GDM1 (cell line): ENCODE measurements at regions not wholly inside any gene's neighbourhood (a gene's known extent, or its start where the extent isn't known, plus 50 kb on each side); places are given as distances from the start of the nearest gene placed in this dataset.
"Not testable (repeated sequence)": the region's sequence is repeated elsewhere in the genome, so short reads cannot be mapped to it uniquely, and the experiment has no call there.

ENCODE experiments used
- DNase-seq: peaks from one replicate; lab custom pipeline; 2025; lab: John Stamatoyannopoulos, UW

DNA sequence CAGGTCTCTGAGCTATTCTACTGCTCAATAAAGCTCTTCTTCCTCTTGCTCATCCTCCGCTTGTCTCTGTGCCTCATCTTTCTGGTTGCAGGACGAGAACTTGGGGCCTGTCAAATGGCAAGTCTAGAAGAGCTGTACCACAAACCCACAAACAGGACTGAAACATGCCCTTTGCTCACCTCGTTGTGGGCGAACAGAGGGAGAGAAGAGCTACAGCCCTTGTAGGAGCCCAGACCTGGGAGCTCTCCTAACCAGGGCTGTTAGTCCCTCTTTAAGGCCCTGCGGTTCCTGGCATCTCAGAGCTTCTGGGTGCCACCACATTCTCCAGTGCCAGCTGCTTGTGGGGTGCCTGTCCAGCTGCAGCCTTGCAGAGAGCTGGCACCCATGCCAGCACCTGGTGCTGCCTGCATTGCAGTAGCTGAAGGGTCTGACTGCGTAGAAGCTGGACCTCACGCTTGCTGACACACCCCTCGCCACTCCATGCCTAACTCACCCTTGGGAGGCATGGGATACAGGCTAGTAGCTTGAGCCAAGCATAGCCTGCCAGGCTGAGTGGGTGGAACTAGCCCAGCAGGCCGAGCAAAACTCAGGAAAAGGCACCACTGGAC lies 313.4 kb downstream of the ANKRD30B start:
- DNase-seq, result not testable (repeated sequence)

DNA sequence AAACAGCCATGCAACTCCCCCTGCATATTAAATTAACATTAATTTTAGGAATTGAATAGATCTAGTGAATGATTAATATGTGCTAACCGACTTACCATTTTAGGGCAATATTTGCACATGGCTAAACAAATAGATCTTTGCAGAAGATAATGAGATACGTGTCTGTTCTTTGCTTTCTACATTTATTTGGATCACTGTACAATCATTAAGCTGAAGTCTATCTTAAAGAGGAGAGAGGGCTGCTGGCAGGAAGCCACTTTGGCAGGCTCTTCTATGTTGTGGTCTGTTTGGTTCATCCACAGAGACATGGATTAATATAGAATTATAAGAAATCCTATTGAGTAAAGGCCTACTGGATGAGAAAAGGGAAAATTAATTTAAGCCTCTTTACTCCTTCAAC lies 318.5 kb downstream of the ANKRD30B start:
- not testable (repeated sequence) for DNase-seq

DNA sequence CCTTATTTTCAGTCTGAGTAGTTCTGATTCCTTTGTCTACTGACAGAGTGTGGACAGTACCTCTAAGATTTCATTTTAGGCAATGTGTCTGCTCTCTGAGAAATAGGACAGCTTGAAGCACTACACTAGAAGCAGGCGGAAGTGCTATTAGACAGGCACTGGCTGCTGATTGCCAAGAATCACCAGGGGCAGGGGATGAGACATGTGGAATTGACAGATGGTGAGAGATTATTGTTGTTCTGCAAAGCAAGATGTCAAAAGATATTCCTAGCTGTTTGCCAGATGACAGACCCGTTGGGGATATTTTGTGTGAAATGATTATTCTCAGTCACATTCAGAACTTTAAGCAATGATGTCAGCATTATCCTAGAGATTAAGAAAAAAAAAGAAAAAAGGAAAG lies 323.3 kb downstream of the ANKRD30B start:
- not testable (repeated sequence) for DNase-seq
